HFFc6 (cell line): ENCODE measurements at regions not wholly inside any gene's neighbourhood (a gene's known extent, or its start where the extent isn't known, plus 50 kb on each side); places are given as distances from the start of the nearest gene placed in this dataset.

Experiments
- DNase-seq: peaks from one replicate; pipeline ENCODE4 v3.0.0-alpha.2; 2018
- H3K27ac Mint-ChIP-seq: 2 replicates; pipeline ENCODE4 v1.8.0; 2020; ENCODE audit warnings: mild to moderate bottlenecking, mixed read lengths
- H3K27me3 Mint-ChIP-seq: 2 replicates; pipeline ENCODE4 v1.8.0; 2021; ENCODE audit warnings: mild to moderate bottlenecking, moderate library complexity, mixed read lengths; ENCODE audit not compliant: insufficient read depth
- H3K36me3 Mint-ChIP-seq: 2 replicates; pipeline ENCODE4 v1.8.0; 2021; ENCODE audit warnings: low read depth, mixed read lengths
- H3K4me1 Mint-ChIP-seq: 2 replicates; pipeline ENCODE4 v1.8.0; 2020; ENCODE audit warnings: low read depth, mixed read lengths
- H3K4me3 Mint-ChIP-seq: 2 replicates; pipeline ENCODE4 v1.8.0; 2020; ENCODE audit warnings: mild to moderate bottlenecking, moderate library complexity, mixed read lengths
- H3K9me3 Mint-ChIP-seq: 2 replicates; pipeline ENCODE4 v1.8.0; 2020; ENCODE audit warnings: mild to moderate bottlenecking, mixed read lengths
- CTCF ChIP-seq: fragments of 200-600 bp; sonication (generic); IDR thresholded peaks from 2 replicates; pipeline ENCODE4 v1.5.0; 2021; ENCODE audit warnings: antibody characterized with exemption, mild to moderate bottlenecking

GRCh38 chr6:168232528-168232927 is 87.0 kb downstream of the DACT2 start:
- H3K27me3 Mint-ChIP-seq, result peaks cover 2% of the 10 kb centered on the region; the same call in 1 of the 2 replicates
- TF ChIP-seq CTCF, result no peak
- no peaks in the 10 kb centered on the region for H3K4me1 Mint-ChIP-seq
- H3K36me3 Mint-ChIP-seq, result no peaks in the 10 kb centered on the region; the same call in 1 of the 2 replicates
- H3K4me3 Mint-ChIP-seq, result no peak overlapping the region
- H3K9me3 Mint-ChIP-seq, result peaks cover 13% of the 10 kb centered on the region
- no peak overlapping the region for H3K27ac Mint-ChIP-seq
- no peak for DNase-seq

- peaks cover 2% of the 10 kb centered on the region; the same call in 1 of the 2 replicates for H3K27me3 Mint-ChIP-seq
- H3K36me3 Mint-ChIP-seq, result no peaks in the 10 kb centered on the region; the same call in 1 of the 2 replicates
- peaks cover 13% of the 10 kb centered on the region for H3K9me3 Mint-ChIP-seq
- no peak overlapping the region for H3K27ac Mint-ChIP-seq
- TF ChIP-seq CTCF, result no peak
- H3K4me1 Mint-ChIP-seq, result no peaks in the 10 kb centered on the region
- DNase-seq, result no peak
- H3K4me3 Mint-ChIP-seq, result no peak overlapping the region
Observed at GRCh38 chr6:168232062-168232461, 87.5 kb downstream of the DACT2 start.

GRCh38 chr6:168231393-168231957 is 88.1 kb downstream of the DACT2 start:
- Mint-ChIP-seq H3K27me3 (peaks cover 2% of the 10 kb centered on the region; the same call in 1 of the 2 replicates), H3K36me3 (no peaks in the 10 kb centered on the region; the same call in 1 of the 2 replicates), H3K4me3 (no peak overlapping the region), H3K27ac (no peak overlapping the region), H3K9me3 (peaks cover 13% of the 10 kb centered on the region), H3K4me1 (no peaks in the 10 kb centered on the region)
- no peak for DNase-seq
- TF ChIP-seq CTCF, result no peak

GRCh38 chr6:168229368-168229752 is 90.2 kb downstream of the DACT2 start:
- Mint-ChIP-seq H3K9me3 (peaks cover 13% of the 10 kb centered on the region), H3K27me3 (peaks cover 2% of the 10 kb centered on the region; the same call in 1 of the 2 replicates), H3K36me3 (no peaks in the 10 kb centered on the region; the same call in 1 of the 2 replicates), H3K4me3 (no peak overlapping the region), H3K4me1 (no peaks in the 10 kb centered on the region), H3K27ac (no peak overlapping the region)
- DNase-seq, result no peak
- TF ChIP-seq CTCF, result no peak

- H3K27me3 Mint-ChIP-seq, result peaks cover 2% of the 10 kb centered on the region; the same call in 1 of the 2 replicates
Observed at GRCh38 chr6:168228676-168229367, 90.8 kb downstream of the DACT2 start.

More at GRCh38 chr6:168228676-168229367, 90.8 kb downstream of the DACT2 start:
- peaks cover 13% of the 10 kb centered on the region for H3K9me3 Mint-ChIP-seq
- H3K36me3 Mint-ChIP-seq, result no peaks in the 10 kb centered on the region; the same call in 1 of the 2 replicates
- no peaks in the 10 kb centered on the region for H3K4me1 Mint-ChIP-seq
- no peak overlapping the region for H3K4me3 Mint-ChIP-seq
- no peak for DNase-seq
- no peak overlapping the region for H3K27ac Mint-ChIP-seq
- no peak for TF ChIP-seq CTCF
